ENCODE measurements at regions not wholly inside any gene's neighbourhood (a gene's known extent, or its start where the extent isn't known, plus 50 kb on each side); places are given as distances from the start of the nearest gene placed in this dataset.

- DNase-seq (ENCODE audit: low spot score): peak; percentile 62
These were observed 52.0 kb upstream of the RNU6-8 start for GRCh38 chr14:32254952-32255679.

GRCh38 chr14:32255789-32256188, 52.7 kb upstream of the RNU6-8 start:
- DNase-seq (ENCODE audit: low spot score): no peak

GRCh38 chr14:32256576-32256975, 53.5 kb upstream of the RNU6-8 start:
- DNase-seq (ENCODE audit: low spot score): no peak

- DNase-seq (ENCODE audit: low spot score): no peak
These were observed 55.4 kb upstream of the RNU6-8 start for GRCh38 chr14:32258336-32258993.

GRCh38 chr14:32259368-32260013, 56.4 kb upstream of the RNU6-8 start:
- peak; percentile 33 for DNase-seq (ENCODE audit: low spot score)

- no peak for DNase-seq (ENCODE audit: low spot score)
These were observed 61.0 kb upstream of the RNU6-8 start for GRCh38 chr14:32263939-32264567.

GRCh38 chr14:32265584-32265983, 62.5 kb upstream of the RNU6-8 start:
- DNase-seq (ENCODE audit: low spot score): no peak

- no peak for DNase-seq (ENCODE audit: low spot score)
These were observed 51.1 kb upstream of the AKAP6 start for GRCh38 chr14:32277998-32278397.

Measured in AG08396 (cell line).